Naive thymus-derived CD4-positive, alpha-beta T cell (primary cell): ENCODE measurements at regions not wholly inside any gene's neighbourhood (a gene's known extent, or its start where the extent isn't known, plus 50 kb on each side); places are given as distances from the start of the nearest gene placed in this dataset.

Experiments
- ATAC-seq: fragments of 150-1000 bp; cut with Tn5 transposase; 2 replicates; pipeline ENCODE4 v1.10.0; 2021; ENCODE audit warnings: mild to moderate bottlenecking, moderate library complexity
- CTCF ChIA-PET: fragments of 350-600 bp; sonication (Branson Sonifier 250); formaldehyde crosslinking; loops from one replicate; lab custom pipeline; 2021; ENCODE audit warnings: antibody characterized with exemption; lab: Charles Lee
- POLR2A ChIA-PET: fragments of 350-600 bp; sonication (Branson Sonifier 250); formaldehyde crosslinking; loops from one replicate; lab custom pipeline; 2021; ENCODE audit warnings: antibody characterized with exemption, inconsistent platforms; lab: Charles Lee
- DNase-seq, 9 donors: peaks; one replicate each; pipeline versions ENCODE4 v3.0.0 to v3.0.0-alpha.2; 2020 to 2022; ENCODE audit warnings: mixed read lengths in 1 of 9
- H3K27ac ChIP-seq: one replicate; pipeline ENCODE4 v1.7.0; 2013; ENCODE audit warnings: mild to moderate bottlenecking, low read depth, low read length, moderate library complexity
- H3K27me3 ChIP-seq, 2 donors: one replicate each; pipeline ENCODE4 v1.7.0; 2013; ENCODE audit warnings: low read length in 2 of 2, mild to moderate bottlenecking in 2 of 2, moderate library complexity in 2 of 2; ENCODE audit not compliant: control insufficient read depth in 2 of 2, insufficient read depth in 2 of 2
- H3K36me3 ChIP-seq, 3 experiments: 1 replicate in 2 of 3; 2 replicates in 1 of 3; pipeline ENCODE4 v1.7.0; 2013; ENCODE audit warnings: low read length in 3 of 3, mild to moderate bottlenecking in 3 of 3, moderate library complexity in 1 of 3; ENCODE audit not compliant: insufficient read depth in 3 of 3, control insufficient read depth in 2 of 3
- H3K4me1 ChIP-seq, 2 donors: one replicate each; pipeline ENCODE4 v1.7.0; 2013; ENCODE audit warnings: low read length in 2 of 2, mild to moderate bottlenecking in 2 of 2, moderate library complexity in 1 of 2; ENCODE audit not compliant: control insufficient read depth in 2 of 2, insufficient read depth in 2 of 2
- H3K4me3 ChIP-seq: 2 replicates; pipeline ENCODE4 v1.7.0; 2013; ENCODE audit warnings: mild to moderate bottlenecking, low read length
- H3K9me3 ChIP-seq, 3 experiments: 1 replicate in 2 of 3; 2 replicates in 1 of 3; pipeline ENCODE4 v1.7.0; 2013; ENCODE audit warnings: low read length in 3 of 3; ENCODE audit not compliant: control insufficient read depth in 2 of 3
- H3K27ac Mint-ChIP-seq, 9 donors: one replicate each; pipeline ENCODE4 v1.8.0; 2020 to 2022; ENCODE audit warnings: mixed read lengths in 9 of 9, mild to moderate bottlenecking in 8 of 9, moderate library complexity in 5 of 9, inconsistent platforms in 2 of 9
- H3K27me3 Mint-ChIP-seq, 5 donors: one replicate each; pipeline ENCODE4 v1.8.0; 2021 to 2022; ENCODE audit warnings: mixed read lengths in 5 of 5, mild to moderate bottlenecking in 1 of 5
- H3K36me3 Mint-ChIP-seq, 5 donors: one replicate each; pipeline ENCODE4 v1.8.0; 2020 to 2022; ENCODE audit warnings: mixed read lengths in 5 of 5, mild to moderate bottlenecking in 3 of 5, inconsistent platforms in 1 of 5
- H3K4me1 Mint-ChIP-seq, 7 donors: one replicate each; pipeline ENCODE4 v1.8.0; 2020 to 2022; ENCODE audit warnings: mixed read lengths in 7 of 7, mild to moderate bottlenecking in 3 of 7, inconsistent platforms in 1 of 7
- H3K4me3 Mint-ChIP-seq, 10 donors: one replicate each; pipeline ENCODE4 v1.8.0; 2020 to 2022; ENCODE audit warnings: mild to moderate bottlenecking in 10 of 10, mixed read lengths in 10 of 10, moderate library complexity in 6 of 10, inconsistent platforms in 2 of 10
- H3K9me3 Mint-ChIP-seq, 11 donors: one replicate each; pipeline ENCODE4 v1.8.0; 2020 to 2022; ENCODE audit warnings: mixed read lengths in 11 of 11, mild to moderate bottlenecking in 4 of 11, inconsistent platforms in 1 of 11, moderate library complexity in 1 of 11
- intact Hi-C, 2 donors: fragments of 100-400 bp; cut with micrococcal nuclease; formaldehyde crosslinking; loops; one replicate each; pipeline ENCODE4 v1.15.1; 2023

- intact Hi-C loops, result no loop called here
Observed at GRCh38 chr13:81676008-81676407, 1335.1 kb upstream of the SPRY2 start.

GRCh38 chr13:81671064-81671463 is 1330.1 kb upstream of the SPRY2 start:
- Mint-ChIP-seq H3K4me1 (no peaks in the 10 kb centered on the region), H3K36me3 (no peaks in the 10 kb centered on the region), H3K27me3 (no peaks in the 10 kb centered on the region), H3K9me3 (peaks cover 0 to 36% (median 6%) of the 10 kb centered on the region in 11 donors), H3K4me3 (no peak overlapping the region), H3K27ac (no peak overlapping the region)
- Histone ChIP-seq H3K27ac (no peak overlapping the region), H3K36me3 (no peaks in the 10 kb centered on the region), H3K27me3 (no peaks in the 10 kb centered on the region), H3K4me1 (no peaks in the 10 kb centered on the region), H3K9me3 (peaks cover 0 to 5% (median 0%) of the 10 kb centered on the region in 3 experiments), H3K4me3 (no peak overlapping the region)
- ChIA-PET POLR2A (no interaction called here), CTCF (no interaction called here)
- intact Hi-C loops, result no loop called here
- ATAC-seq (no peak), DNase-seq (no peak)

More at GRCh38 chr13:81676008-81676407, 1335.1 kb upstream of the SPRY2 start:
- H3K4me1 Mint-ChIP-seq, result no peaks in the 10 kb centered on the region
- peaks cover 0 to 19% (median 4%) of the 10 kb centered on the region in 11 donors for H3K9me3 Mint-ChIP-seq
- no peak overlapping the region for H3K27ac Mint-ChIP-seq
- Histone ChIP-seq H3K27me3 (no peaks in the 10 kb centered on the region), H3K4me1 (no peaks in the 10 kb centered on the region), H3K9me3 (no peaks in the 10 kb centered on the region), H3K27ac (no peak overlapping the region), H3K4me3 (no peak overlapping the region), H3K36me3 (no peaks in the 10 kb centered on the region)
- ChIA-PET POLR2A (no interaction called here), CTCF (no interaction called here)
- H3K4me3 Mint-ChIP-seq, result no peak overlapping the region
- H3K27me3 Mint-ChIP-seq, result no peaks in the 10 kb centered on the region
- no peak for ATAC-seq
- no peaks in the 10 kb centered on the region for H3K36me3 Mint-ChIP-seq
- DNase-seq, result no peak

- H3K27me3 Mint-ChIP-seq, result no peaks in the 10 kb centered on the region
- no peak overlapping the region for H3K27ac ChIP-seq
- H3K27me3 ChIP-seq, result no peaks in the 10 kb centered on the region
- no peaks in the 10 kb centered on the region for H3K4me1 ChIP-seq
- ATAC-seq (no peak), DNase-seq (no peak)
- H3K36me3 ChIP-seq, result no peaks in the 10 kb centered on the region
- intact Hi-C loops, result no loop called here
- no peak overlapping the region for H3K4me3 ChIP-seq
- no peaks in the 10 kb centered on the region for H3K36me3 Mint-ChIP-seq
- no peak overlapping the region for H3K4me3 Mint-ChIP-seq
- ChIA-PET CTCF (no interaction called here), POLR2A (no interaction called here)
- no peak overlapping the region for H3K27ac Mint-ChIP-seq
- H3K4me1 Mint-ChIP-seq, result no peaks in the 10 kb centered on the region
- peaks cover 0 to 5% (median 0%) of the 10 kb centered on the region in 3 experiments for H3K9me3 ChIP-seq
- peaks cover 0 to 44% (median 6%) of the 10 kb centered on the region in 11 donors for H3K9me3 Mint-ChIP-seq
Observed at GRCh38 chr13:81670048-81670447, 1329.1 kb upstream of the SPRY2 start.

GRCh38 chr13:81664872-81665271 is 1323.9 kb upstream of the SPRY2 start:
- Histone ChIP-seq H3K4me3 (no peak overlapping the region), H3K9me3 (peaks cover 0 to 5% (median 0%) of the 10 kb centered on the region in 3 experiments), H3K27me3 (no peaks in the 10 kb centered on the region), H3K4me1 (no peaks in the 10 kb centered on the region), H3K27ac (no peak overlapping the region), H3K36me3 (no peaks in the 10 kb centered on the region)
- CTCF ChIA-PET, result no interaction called here
- H3K27me3 Mint-ChIP-seq, result no peaks in the 10 kb centered on the region
- H3K9me3 Mint-ChIP-seq, result peaks cover 0 to 47% (median 9%) of the 10 kb centered on the region in 11 donors
- no peak overlapping the region for H3K27ac Mint-ChIP-seq
- DNase-seq, result no peak
- ATAC-seq, result no peak
- no peaks in the 10 kb centered on the region for H3K4me1 Mint-ChIP-seq
- no peaks in the 10 kb centered on the region for H3K36me3 Mint-ChIP-seq
- intact Hi-C loops, result no loop called here
- POLR2A ChIA-PET, result no interaction called here
- H3K4me3 Mint-ChIP-seq, result no peak overlapping the region

GRCh38 chr13:81659984-81660383 is 1319.1 kb upstream of the SPRY2 start:
- Mint-ChIP-seq H3K27ac (no peak overlapping the region), H3K4me3 (no peak overlapping the region), H3K36me3 (no peaks in the 10 kb centered on the region), H3K27me3 (no peaks in the 10 kb centered on the region), H3K9me3 (peaks cover 1 to 47% (median 9%) of the 10 kb centered on the region in 11 donors), H3K4me1 (no peaks in the 10 kb centered on the region)
- DNase-seq, result no peak
- ChIA-PET POLR2A (no interaction called here), CTCF (no interaction called here)
- Histone ChIP-seq H3K9me3 (no peaks in the 10 kb centered on the region), H3K27me3 (no peaks in the 10 kb centered on the region), H3K4me3 (no peak overlapping the region), H3K36me3 (no peaks in the 10 kb centered on the region), H3K4me1 (no peaks in the 10 kb centered on the region), H3K27ac (no peak overlapping the region)
- intact Hi-C loops, result no loop called here
- ATAC-seq, result no peak

GRCh38 chr13:81658598-81659370 is 1317.9 kb upstream of the SPRY2 start:
- Mint-ChIP-seq H3K4me3 (no peak overlapping the region), H3K27ac (no peak overlapping the region), H3K27me3 (no peaks in the 10 kb centered on the region), H3K36me3 (no peaks in the 10 kb centered on the region), H3K4me1 (no peaks in the 10 kb centered on the region), H3K9me3 (peaks cover 1 to 43% (median 9%) of the 10 kb centered on the region in 11 donors)
- Histone ChIP-seq H3K36me3 (no peaks in the 10 kb centered on the region), H3K27me3 (no peaks in the 10 kb centered on the region), H3K9me3 (no peaks in the 10 kb centered on the region), H3K4me1 (no peaks in the 10 kb centered on the region), H3K4me3 (no peak overlapping the region), H3K27ac (no peak overlapping the region)
- DNase-seq (no peak), ATAC-seq (no peak)
- ChIA-PET CTCF (no interaction called here), POLR2A (no interaction called here)
- intact Hi-C loops, result no loop called here

GRCh38 chr13:81639984-81640582 is 1299.2 kb upstream of the SPRY2 start:
- Histone ChIP-seq H3K27me3 (no peaks in the 10 kb centered on the region), H3K9me3 (no peaks in the 10 kb centered on the region), H3K36me3 (no peaks in the 10 kb centered on the region), H3K27ac (no peak overlapping the region), H3K4me3 (no peak overlapping the region), H3K4me1 (no peaks in the 10 kb centered on the region)
- DNase-seq (no peak), ATAC-seq (no peak)
- POLR2A ChIA-PET, result no interaction called here
- Mint-ChIP-seq H3K27me3 (no peaks in the 10 kb centered on the region), H3K9me3 (peaks cover 0 to 9% (median 3%) of the 10 kb centered on the region in 11 donors), H3K4me3 (no peak overlapping the region), H3K4me1 (no peaks in the 10 kb centered on the region), H3K36me3 (no peaks in the 10 kb centered on the region), H3K27ac (no peak overlapping the region)
- intact Hi-C loops, result no loop called here
- CTCF ChIA-PET, result interaction anchor here (0.6 kb wide), 1 partner anchor 9 kb away, joined by 3 read pairs; no protein-coding TSS in a partner anchor
